Keratinocyte (primary cell): ENCODE measurements at regions not wholly inside any gene's neighbourhood (a gene's known extent, or its start where the extent isn't known, plus 50 kb on each side); places are given as distances from the start of the nearest gene placed in this dataset.

Experiments used
- DNase-seq: peaks from one replicate; pipeline ENCODE4 v3.0.0-alpha.2; 2011; ENCODE audit warnings: low read depth, missing footprints, low spot score
- FAIRE-seq: peaks from 2 replicates; lab custom pipeline; 2011; peaks lifted over from hg19 to GRCh38; lab: Jason Lieb, UNC
- H2AFZ ChIP-seq: 2 replicates; pipeline ENCODE4 v1.6.0; 2012; ENCODE audit warnings: low read length, control low read depth, inconsistent platforms; ENCODE audit not compliant: control insufficient read depth
- H3K27ac ChIP-seq: 2 replicates; pipeline ENCODE4 v1.5.1; 2011; ENCODE audit warnings: low read length; ENCODE audit not compliant: control insufficient read depth, insufficient read depth
- H3K27me3 ChIP-seq: 3 replicates; pipeline ENCODE4 v1.6.0; 2011; ENCODE audit warnings: low read length; ENCODE audit not compliant: control insufficient read depth, insufficient read depth; ENCODE audit errors: extremely low read depth
- H3K36me3 ChIP-seq, 2 experiments: 2 replicates in 1 of 2; 3 replicates in 1 of 2; pipeline ENCODE4 v1.5.1; 2011; ENCODE audit warnings: low read length in 2 of 2, mild to moderate bottlenecking in 1 of 2; ENCODE audit not compliant: control insufficient read depth in 2 of 2, insufficient read depth in 2 of 2; ENCODE audit errors: extremely low read depth in 1 of 2
- H3K4me1 ChIP-seq: 3 replicates; pipeline ENCODE4 v1.5.1; 2011; ENCODE audit warnings: low read length; ENCODE audit not compliant: control insufficient read depth, insufficient read depth; ENCODE audit errors: extremely low read depth
- H3K4me2 ChIP-seq: 3 replicates; pipeline ENCODE4 v1.6.0; 2011; ENCODE audit warnings: low read depth, low read length; ENCODE audit not compliant: control insufficient read depth, insufficient read depth; ENCODE audit errors: extremely low read depth
- H3K4me3 ChIP-seq, 3 experiments: fragments of 200-600 bp in 1 of 3; sonication (generic) in 1 of 3; 2 replicates in 2 of 3; 3 replicates in 1 of 3; pipeline ENCODE4 v1.5.1; 2011 to 2016; ENCODE audit warnings: low read length in 3 of 3, mild to moderate bottlenecking in 3 of 3, control low read depth in 2 of 3, inconsistent platforms in 1 of 3, low read depth in 1 of 3, mixed read lengths in 1 of 3, mixed run types in 1 of 3, moderate library complexity in 1 of 3; ENCODE audit not compliant: control insufficient read depth in 2 of 3, insufficient read depth in 2 of 3; ENCODE audit errors: extremely low read depth in 1 of 3
- H3K79me2 ChIP-seq: 2 replicates; pipeline ENCODE4 v1.6.0; 2012; ENCODE audit warnings: low read length; ENCODE audit not compliant: control insufficient read depth, insufficient read depth
- H3K9ac ChIP-seq: 3 replicates; pipeline ENCODE4 v1.6.0; 2011; ENCODE audit warnings: low read length; ENCODE audit not compliant: control insufficient read depth, insufficient read depth; ENCODE audit errors: extremely low read depth
- H3K9me1 ChIP-seq: 3 replicates; pipeline ENCODE4 v1.6.0; 2011; ENCODE audit warnings: low read length; ENCODE audit not compliant: control insufficient read depth, insufficient read depth; ENCODE audit errors: extremely low read depth
- H3K9me3 ChIP-seq: 2 replicates; pipeline ENCODE4 v1.5.1; 2012; ENCODE audit warnings: low read depth, low read length; ENCODE audit not compliant: control insufficient read depth
- H4K20me1 ChIP-seq: 3 replicates; pipeline ENCODE4 v1.6.0; 2011; ENCODE audit warnings: low read length; ENCODE audit not compliant: control insufficient read depth, insufficient read depth; ENCODE audit errors: extremely low read depth
- EZH2 ChIP-seq: IDR thresholded peaks from one replicate; pipeline ENCODE4 v1.6.1; 2012; ENCODE audit warnings: inconsistent platforms, mild to moderate bottlenecking, low read length, moderate library complexity
- dilution Hi-C: fragments of 300-500 bp; cut with MboI; formaldehyde crosslinking; loops from one replicate; pipeline ENCODE4 v1.7.0; 2020; ENCODE audit warnings: low sequenced_read_pairs; ENCODE audit not compliant: extremely low pct_ligation_motif_present
- TF ChIP-seq, protein P1 (sequence below), 3 experiments: IDR thresholded peaks in 1 of 3; conservative IDR thresholded peaks in 1 of 3; optimal IDR thresholded peaks in 1 of 3; 2 replicates in 2 of 3; 3 replicates in 1 of 3; pipeline versions ENCODE3 to v1.5.1; 2011; ENCODE audit warnings: low read length in 3 of 3, mild to moderate bottlenecking in 3 of 3, moderate library complexity in 2 of 3, control low read depth in 1 of 3, inconsistent platforms in 1 of 3; ENCODE audit not compliant: insufficient read depth in 2 of 3; ENCODE audit errors: extremely low read depth in 1 of 3

DNA sequence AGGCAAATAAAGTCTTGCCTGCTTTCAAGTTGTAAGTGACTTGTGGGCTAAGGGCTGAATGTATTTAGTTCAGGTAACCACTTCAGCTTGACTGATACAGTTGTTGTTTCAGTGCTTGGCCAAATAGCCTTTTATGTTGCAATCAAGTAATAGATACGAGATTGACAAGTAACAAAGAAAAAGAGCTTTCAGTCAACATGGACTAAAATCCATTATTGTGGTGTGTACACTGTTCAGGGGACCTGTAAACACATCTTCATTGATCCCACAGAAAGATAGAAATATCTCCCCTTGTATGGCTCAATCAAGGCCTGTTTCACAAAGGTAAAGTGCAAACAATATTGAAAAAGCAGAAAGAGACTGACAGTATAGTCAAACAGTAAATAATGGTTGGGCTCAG lies 224.8 kb upstream of the TMCO5A start:
- Histone ChIP-seq H3K9me1 (no peaks in the 10 kb centered on the region), H3K79me2 (no peaks in the 10 kb centered on the region), H4K20me1 (no peaks in the 10 kb centered on the region), H3K4me1 (no peaks in the 10 kb centered on the region), H3K36me3 (no peaks in the 10 kb centered on the region), H3K27me3 (no peaks in the 10 kb centered on the region), H3K27ac (no peak overlapping the region), H3K4me3 (no peak overlapping the region), H3K4me2 (no peak overlapping the region), H2AFZ (no peak overlapping the region), H3K9me3 (no peaks in the 10 kb centered on the region), H3K9ac (no peak overlapping the region)
- FAIRE-seq: no peak
- DNase-seq: no peak
- dilution Hi-C loops: no loop called here
- TF ChIP-seq, protein P1, sequence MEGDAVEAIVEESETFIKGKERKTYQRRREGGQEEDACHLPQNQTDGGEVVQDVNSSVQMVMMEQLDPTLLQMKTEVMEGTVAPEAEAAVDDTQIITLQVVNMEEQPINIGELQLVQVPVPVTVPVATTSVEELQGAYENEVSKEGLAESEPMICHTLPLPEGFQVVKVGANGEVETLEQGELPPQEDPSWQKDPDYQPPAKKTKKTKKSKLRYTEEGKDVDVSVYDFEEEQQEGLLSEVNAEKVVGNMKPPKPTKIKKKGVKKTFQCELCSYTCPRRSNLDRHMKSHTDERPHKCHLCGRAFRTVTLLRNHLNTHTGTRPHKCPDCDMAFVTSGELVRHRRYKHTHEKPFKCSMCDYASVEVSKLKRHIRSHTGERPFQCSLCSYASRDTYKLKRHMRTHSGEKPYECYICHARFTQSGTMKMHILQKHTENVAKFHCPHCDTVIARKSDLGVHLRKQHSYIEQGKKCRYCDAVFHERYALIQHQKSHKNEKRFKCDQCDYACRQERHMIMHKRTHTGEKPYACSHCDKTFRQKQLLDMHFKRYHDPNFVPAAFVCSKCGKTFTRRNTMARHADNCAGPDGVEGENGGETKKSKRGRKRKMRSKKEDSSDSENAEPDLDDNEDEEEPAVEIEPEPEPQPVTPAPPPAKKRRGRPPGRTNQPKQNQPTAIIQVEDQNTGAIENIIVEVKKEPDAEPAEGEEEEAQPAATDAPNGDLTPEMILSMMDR (optimal IDR thresholded peaks at IDR 0.05 in 1 of 3, IDR thresholded peaks at IDR 0.05 in 1 of 3, conservative IDR thresholded peaks at IDR 0.05 in 1 of 3; ENCODE audit: extremely low read depth in 1 of 3, insufficient read depth in 2 of 3, low read length in 3 of 3): no peak
- no peak for TF ChIP-seq EZH2

DNA sequence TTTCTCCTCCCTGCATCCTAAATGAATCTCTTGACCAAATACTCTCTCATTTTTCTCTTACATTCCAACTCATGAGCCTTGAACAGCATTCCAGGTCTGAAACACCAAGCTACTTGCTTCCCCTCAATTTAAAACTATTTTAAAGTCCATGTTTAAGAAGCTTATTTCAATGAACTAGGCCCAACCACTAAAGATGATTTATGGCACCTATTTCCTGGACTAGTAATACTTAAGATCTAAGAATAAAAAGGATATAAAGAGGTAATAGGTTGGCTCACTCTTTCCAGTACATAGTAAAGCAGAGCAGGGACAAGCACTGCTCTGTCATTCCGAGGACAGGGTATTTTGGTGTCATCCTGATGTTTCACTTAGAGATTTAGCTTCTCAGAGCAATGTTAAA lies 219.3 kb upstream of the TMCO5A start:
- Histone ChIP-seq H3K27ac (no peak overlapping the region), H3K9me1 (no peaks in the 10 kb centered on the region), H3K79me2 (no peaks in the 10 kb centered on the region), H3K27me3 (no peaks in the 10 kb centered on the region), H3K36me3 (no peaks in the 10 kb centered on the region), H2AFZ (no peak overlapping the region), H3K4me2 (no peak overlapping the region), H3K9ac (no peak overlapping the region), H3K4me3 (no peak overlapping the region), H3K4me1 (no peaks in the 10 kb centered on the region), H3K9me3 (no peaks in the 10 kb centered on the region), H4K20me1 (no peaks in the 10 kb centered on the region)
- FAIRE-seq (no peak), DNase-seq (no peak)
- TF ChIP-seq, protein P1 (optimal IDR thresholded peaks at IDR 0.05 in 1 of 3, IDR thresholded peaks at IDR 0.05 in 1 of 3, conservative IDR thresholded peaks at IDR 0.05 in 1 of 3; ENCODE audit: extremely low read depth in 1 of 3, insufficient read depth in 2 of 3, low read length in 3 of 3): no peak
- no peak for TF ChIP-seq EZH2
- dilution Hi-C loops: no loop called here
